Heart left ventricle (tissue), 16 donors: ENCODE measurements at regions not wholly inside any gene's neighbourhood (a gene's known extent, or its start where the extent isn't known, plus 50 kb on each side); places are given as distances from the start of the nearest gene placed in this dataset.

Experiments
- ATAC-seq, 4 donors: fragments of 200-7000 bp; cut with Tn5 transposase; one replicate each; pipeline ENCODE4 v1.9.1; 2020 to 2022; ENCODE audit warnings: moderate library complexity in 4 of 4, mild to moderate bottlenecking in 3 of 4, moderate number of reproducible peaks in 1 of 4
- DNase-seq, 5 donors: peaks; one replicate each; pipeline ENCODE4 v3.0.0-alpha.2; 2020
- H3K27ac ChIP-seq, 12 donors: fragments of 200-600 bp; sonication (generic) in 4 of 12; one replicate each; pipeline versions ENCODE4 v1.5.0 to v1.8.0; 2016 to 2022; ENCODE audit warnings: mild to moderate bottlenecking in 2 of 12
- H3K27me3 ChIP-seq, 9 donors: fragments of 200-600 bp; sonication (generic) in 2 of 9; one replicate each; pipeline versions ENCODE4 v1.5.1 to v1.8.0; 2016 to 2022; ENCODE audit warnings: mild to moderate bottlenecking in 3 of 9
- H3K36me3 ChIP-seq, 9 donors: fragments of 200-600 bp; sonication (generic) in 2 of 9; one replicate each; pipeline versions ENCODE4 v1.5.0 to v1.8.0; 2018 to 2022; ENCODE audit warnings: mild to moderate bottlenecking in 2 of 9
- H3K4me1 ChIP-seq, 12 donors: fragments of 200-600 bp; sonication (generic) in 4 of 12; one replicate each; pipeline versions ENCODE4 v1.5.0 to v1.8.0; 2016 to 2022; ENCODE audit warnings: mild to moderate bottlenecking in 3 of 12
- H3K4me3 ChIP-seq, 12 donors: fragments of 200-600 bp; sonication (generic) in 4 of 12; one replicate each; pipeline versions ENCODE4 v1.5.0 to v1.8.0; 2017 to 2022; ENCODE audit warnings: mild to moderate bottlenecking in 9 of 12, moderate library complexity in 4 of 12
- H3K9me3 ChIP-seq, 12 donors: fragments of 200-600 bp; sonication (generic) in 4 of 12; one replicate each; pipeline versions ENCODE4 v1.5.0 to v1.8.0; 2016 to 2022; ENCODE audit warnings: mild to moderate bottlenecking in 1 of 12
- POLR2A ChIP-seq, 2 donors: fragments of 450-650 bp; IDR thresholded peaks; one replicate each; pipeline ENCODE4 v1.6.1; 2017; ENCODE audit warnings: antibody characterized with exemption in 2 of 2, mild to moderate bottlenecking in 2 of 2, moderate library complexity in 2 of 2
- WGBS, 4 donors: extraction: QIAGEN DNeasy Blood & Tissue Kit in 2 of 4; methylation state at CpG; one replicate each; pipeline versions ENCODE4 v1.1.5 to v1.1.7; 2013 to 2018; 5-methylcytosine and 5-hydroxymethylcytosine counted together
- intact Hi-C, 10 donors: fragments of 100-400 bp; cut with DNase I; formaldehyde crosslinking; loops; one replicate each; pipeline versions ENCODE4 v1.11.1 to v1.14.2; 2022
- TF ChIP-seq, protein P1 (sequence below), 12 donors: fragments of 200-600 bp; sonication (generic) in 4 of 12; IDR thresholded peaks; one replicate each; pipeline versions ENCODE4 v1.5.0 to v1.8.0; 2018 to 2022; ENCODE audit warnings: antibody characterized with exemption in 12 of 12, mild to moderate bottlenecking in 5 of 12
- donor health status: ischemic (EF 13 %, LVEDD 7.1; RV severe dilation, severe dysfunction).
- donor health status: healthy with polysubstance abuse.
- donor health status: DM: no; HTN: yes; CAD: no.
- donor health status: DM: no; HTN: no; CAD: no.
- donor health status: ischemic (EF 25% LVEDD 6.9; RV normal size, moderate dysfunction).
- donor health status: ischemic (EF 25% LVEDD 5.7; RV mildly dilated, moderate dysfunction).
- donor health status: healthy.
- donor health status: DM: yes; HTN: yes; CAD: no.
- donor health status: ischemic (EF 35%, LVEDD 5.7; RV mildly dilated, moderate dysfunction).
- donor health status: nonischemic (EF 11% LVEDD 7.7; RV severe dilation, severe dysfunction).
- donor health status: DM: yes; HTN: yes; CAD: no.
- donor health status: PGD.
- donor health status: ischemic (EF 29% LVEDD 5.4; RV normal size, mild dysfunction).
- donor health status: nonischemic (EF 23%, LVEDD 6.1; RV moderate dilation, normal function).

DNA sequence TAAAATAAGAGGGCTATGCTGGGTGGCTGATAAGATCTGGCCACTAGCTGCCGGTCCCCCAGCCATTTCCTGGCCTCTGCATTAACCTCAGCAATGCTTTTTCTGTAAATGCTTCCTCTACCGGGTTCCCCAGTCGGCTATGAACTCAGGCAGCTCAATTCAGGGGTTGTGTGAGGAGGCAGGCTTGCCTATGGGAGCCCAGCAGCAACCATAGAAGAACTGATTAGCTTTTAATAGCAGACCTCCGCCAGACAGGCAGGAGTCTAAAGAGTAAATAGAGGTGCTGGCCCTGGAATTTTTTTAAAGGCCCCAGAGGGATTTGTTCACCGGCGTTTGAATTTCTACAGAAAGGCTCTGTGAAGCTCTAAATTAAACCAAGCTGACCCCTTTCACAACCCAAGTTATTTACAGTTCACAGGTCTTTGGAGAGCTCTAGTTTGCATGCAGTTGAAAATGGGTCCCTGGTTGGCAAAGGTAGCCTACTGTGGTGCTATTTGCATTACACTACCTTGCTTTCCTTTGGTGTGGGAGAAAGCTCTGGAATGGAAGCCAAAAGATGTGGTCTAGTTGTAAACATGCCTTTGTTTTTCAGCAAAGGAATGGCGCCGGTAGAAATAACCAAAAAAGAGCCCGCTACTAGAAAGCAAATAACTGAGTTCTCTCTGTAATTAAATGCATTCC, 289.7 kb upstream of the SEMA6A start:
- 33 to 49% (median 38%) methylated on average over 7 to 9 of the region's 9 CpGs for WGBS, 4 donors
- intact Hi-C loops: no loop called here
- Histone ChIP-seq H3K27ac (peak overlapping the region in 1 of 12 donors; percentile 9), H3K27me3 (no peaks in the 10 kb centered on the region), H3K4me1 (peaks cover 0 to 10% (median 0%) of the 10 kb centered on the region in 12 donors), H3K4me3 (no peak overlapping the region), H3K36me3 (no peaks in the 10 kb centered on the region), H3K9me3 (peaks cover 0 to 4% (median 0%) of the 10 kb centered on the region in 12 donors)
- TF ChIP-seq POLR2A (IDR thresholded peaks at IDR 0.05): no peak
- TF ChIP-seq, protein P1, sequence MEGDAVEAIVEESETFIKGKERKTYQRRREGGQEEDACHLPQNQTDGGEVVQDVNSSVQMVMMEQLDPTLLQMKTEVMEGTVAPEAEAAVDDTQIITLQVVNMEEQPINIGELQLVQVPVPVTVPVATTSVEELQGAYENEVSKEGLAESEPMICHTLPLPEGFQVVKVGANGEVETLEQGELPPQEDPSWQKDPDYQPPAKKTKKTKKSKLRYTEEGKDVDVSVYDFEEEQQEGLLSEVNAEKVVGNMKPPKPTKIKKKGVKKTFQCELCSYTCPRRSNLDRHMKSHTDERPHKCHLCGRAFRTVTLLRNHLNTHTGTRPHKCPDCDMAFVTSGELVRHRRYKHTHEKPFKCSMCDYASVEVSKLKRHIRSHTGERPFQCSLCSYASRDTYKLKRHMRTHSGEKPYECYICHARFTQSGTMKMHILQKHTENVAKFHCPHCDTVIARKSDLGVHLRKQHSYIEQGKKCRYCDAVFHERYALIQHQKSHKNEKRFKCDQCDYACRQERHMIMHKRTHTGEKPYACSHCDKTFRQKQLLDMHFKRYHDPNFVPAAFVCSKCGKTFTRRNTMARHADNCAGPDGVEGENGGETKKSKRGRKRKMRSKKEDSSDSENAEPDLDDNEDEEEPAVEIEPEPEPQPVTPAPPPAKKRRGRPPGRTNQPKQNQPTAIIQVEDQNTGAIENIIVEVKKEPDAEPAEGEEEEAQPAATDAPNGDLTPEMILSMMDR (IDR thresholded peaks at IDR 0.05): no peak
- peak in 1 of 4 donors; percentile 32 for ATAC-seq
- peak in 2 of 5 donors; percentile 7 to 17 for DNase-seq

DNA sequence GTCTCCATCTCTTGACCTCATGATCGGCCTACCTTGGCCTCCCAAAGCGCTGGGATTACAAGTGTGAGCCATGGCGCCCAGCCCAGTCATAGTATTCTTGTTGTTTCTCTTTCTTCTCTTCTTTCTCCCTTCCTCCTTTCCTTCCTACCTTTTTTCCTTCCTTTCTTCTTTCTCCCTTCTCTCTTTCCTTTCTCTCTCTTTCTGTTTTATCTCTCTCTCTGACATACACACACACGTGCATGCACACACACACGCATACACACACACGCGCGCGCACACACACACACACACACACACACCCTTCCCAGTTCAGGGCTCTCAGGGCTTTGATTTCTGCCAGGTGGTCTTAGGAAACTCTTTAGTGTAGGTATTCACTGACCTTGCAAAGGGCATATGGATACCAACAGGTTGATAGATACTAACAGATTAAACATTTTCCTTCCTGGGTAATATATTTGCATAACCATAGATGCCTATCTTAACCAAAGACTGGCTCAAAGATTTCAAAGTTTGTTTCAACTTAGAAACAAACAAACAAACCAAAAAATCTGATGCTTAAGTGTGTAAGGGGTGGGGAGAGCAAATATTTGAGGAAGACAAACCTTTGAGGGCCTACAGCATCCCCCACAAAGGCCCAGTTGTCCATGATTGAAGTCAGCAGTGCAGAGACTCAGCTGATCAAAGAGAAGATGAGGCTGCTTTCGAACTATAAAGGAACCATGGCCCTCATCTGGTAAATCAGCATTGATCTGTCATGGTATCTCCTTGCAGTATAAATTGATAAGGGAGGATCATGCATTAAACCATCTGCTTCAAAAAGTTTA, 288.2 kb upstream of the SEMA6A start:
- Histone ChIP-seq H3K4me1 (peaks cover 0 to 10% (median 0%) of the 10 kb centered on the region in 12 donors), H3K4me3 (no peak overlapping the region), H3K36me3 (no peaks in the 10 kb centered on the region), H3K9me3 (no peaks in the 10 kb centered on the region), H3K27me3 (no peaks in the 10 kb centered on the region), H3K27ac (no peak overlapping the region)
- DNase-seq (no peak), ATAC-seq (no peak)
- 70 to 87% (median 79%) methylated on average over 10 of the region's 10 CpGs for WGBS, 4 donors
- TF ChIP-seq POLR2A (IDR thresholded peaks at IDR 0.05): no peak
- TF ChIP-seq, protein P1 (IDR thresholded peaks at IDR 0.05): no peak
- intact Hi-C loops: no loop called here

DNA sequence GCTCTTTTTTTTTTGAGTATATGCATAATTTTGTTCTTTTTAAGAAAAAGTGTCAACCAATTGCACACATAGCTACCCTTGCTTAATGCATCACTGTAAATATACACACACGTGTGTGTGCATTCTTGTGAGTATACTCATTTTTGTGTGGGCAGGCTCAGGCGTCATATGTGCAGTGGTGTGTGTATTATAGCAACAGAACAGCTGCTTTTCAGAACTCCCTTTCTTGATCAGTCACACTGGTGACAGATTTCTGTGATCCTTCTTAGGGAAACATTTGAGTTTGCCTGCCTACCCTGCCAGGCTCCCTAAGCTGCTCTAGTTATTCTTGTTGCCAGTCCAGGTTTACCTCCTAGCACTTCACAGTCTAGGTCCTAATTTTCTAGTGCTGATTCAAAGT, 287.0 kb upstream of the SEMA6A start:
- Histone ChIP-seq H3K36me3 (no peaks in the 10 kb centered on the region), H3K27ac (no peak overlapping the region), H3K9me3 (no peaks in the 10 kb centered on the region), H3K4me3 (no peak overlapping the region), H3K27me3 (no peaks in the 10 kb centered on the region), H3K4me1 (peaks cover 0 to 10% (median 0%) of the 10 kb centered on the region in 12 donors)
- DNase-seq (no peak), ATAC-seq (no peak)
- intact Hi-C loops: loop anchor here in 1 of 10 donors (2.0 kb wide), 1 partner anchor 75 kb away; no protein-coding TSS in a partner anchor
- 90 to 96% (median 93%) methylated on average over 2 of the region's 2 CpGs for WGBS, 4 donors
- TF ChIP-seq POLR2A (IDR thresholded peaks at IDR 0.05): no peak
- TF ChIP-seq, protein P1 (IDR thresholded peaks at IDR 0.05): no peak

DNA sequence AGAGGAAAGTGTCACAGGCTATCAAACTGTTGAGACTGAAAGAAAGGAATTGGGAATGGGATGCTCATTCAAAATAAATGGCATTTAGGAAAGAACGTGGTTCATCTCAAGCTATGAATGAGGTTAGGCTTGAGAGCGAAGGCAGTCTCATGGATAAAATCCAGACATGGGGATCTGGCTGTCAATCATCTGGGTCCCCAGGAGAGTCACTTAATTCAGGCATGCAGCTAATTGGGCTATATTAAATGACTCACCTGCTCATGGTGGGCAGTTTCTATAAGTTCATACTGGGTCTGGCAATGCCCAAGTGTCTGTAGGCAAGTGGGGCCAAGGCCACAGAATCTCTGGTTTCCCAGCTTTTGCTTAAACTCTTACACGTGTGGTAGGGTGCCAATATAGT, 286.5 kb upstream of the SEMA6A start:
- no peaks in the 10 kb centered on the region for H3K36me3 ChIP-seq
- H3K27me3 ChIP-seq: no peaks in the 10 kb centered on the region
- TF ChIP-seq, protein P1 (IDR thresholded peaks at IDR 0.05): no peak
- no peak for TF ChIP-seq POLR2A (IDR thresholded peaks at IDR 0.05)
- H3K4me1 ChIP-seq: peaks cover 0 to 10% (median 0%) of the 10 kb centered on the region in 12 donors
- intact Hi-C loops: loop anchor here in 1 of 10 donors (2.0 kb wide), 1 partner anchor 76 kb away; no protein-coding TSS in a partner anchor
- H3K9me3 ChIP-seq: no peaks in the 10 kb centered on the region
- ATAC-seq (no peak), DNase-seq (no peak)
- 90 to 99% (median 94%) methylated on average over 3 of the region's 3 CpGs for WGBS, 4 donors
- no peak overlapping the region for H3K4me3 ChIP-seq
- no peak overlapping the region for H3K27ac ChIP-seq
